ENCODE measurements at regions not wholly inside any gene's neighbourhood (a gene's known extent, or its start where the extent isn't known, plus 50 kb on each side); places are given as distances from the start of the nearest gene placed in this dataset.

DNA sequence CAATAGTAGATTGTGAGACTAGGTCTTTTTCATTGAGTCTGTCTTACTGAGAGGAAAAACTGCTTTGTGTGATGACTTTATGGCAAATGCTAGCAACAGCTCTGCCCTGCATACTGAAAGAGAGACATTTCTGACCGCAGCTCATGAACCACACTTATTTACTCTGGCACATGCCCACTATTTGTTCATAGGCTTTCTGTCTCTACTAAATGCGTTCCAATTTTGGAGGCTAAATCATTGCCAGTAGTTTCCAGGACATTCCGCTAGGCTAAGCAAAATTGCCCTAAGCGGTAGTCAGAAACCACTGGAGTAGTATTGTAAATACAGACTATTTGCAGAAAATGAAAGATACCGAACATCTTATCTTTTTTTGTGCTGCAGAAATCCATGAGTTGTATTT lies 55.6 kb upstream of the DLX6 start (continued):
- TF ChIP-seq ZNF362 (CRISPR knock-in tag; IDR thresholded peaks at IDR 0.05; ENCODE audit: borderline replicate concordance) (no peak), JARID2 (CRISPR knock-in tag; IDR thresholded peaks at IDR 0.05; ENCODE audit: insufficient replicate concordance) (no peak), DNMT3B (CRISPR knock-in tag; conservative IDR thresholded peaks at IDR 0.05) (no peak), EHMT2 (IDR thresholded peaks at IDR 0.05; ENCODE audit: borderline replicate concordance, low read depth, low read length) (no peak), FOXK1 (CRISPR knock-in tag; IDR thresholded peaks at IDR 0.05; ENCODE audit: borderline replicate concordance, low read depth) (no peak), ZNF720 (CRISPR knock-in tag; IDR thresholded peaks at IDR 0.05) (no peak), ZNF33A (CRISPR knock-in tag; IDR thresholded peaks at IDR 0.05; ENCODE audit: borderline replicate concordance) (no peak), IKZF5 (CRISPR knock-in tag; IDR thresholded peaks at IDR 0.05) (no peak), FOXA3 (CRISPR knock-in tag; IDR thresholded peaks at IDR 0.05) (peak; percentile 64), REXO4 (CRISPR knock-in tag; IDR thresholded peaks at IDR 0.05; ENCODE audit: borderline replicate concordance) (no peak), KLF11 (CRISPR knock-in tag; IDR thresholded peaks at IDR 0.05) (no peak), SAFB2 (CRISPR knock-in tag; IDR thresholded peaks at IDR 0.05; ENCODE audit: borderline replicate concordance, low read depth) (no peak), ZSCAN30 (CRISPR knock-in tag; IDR thresholded peaks at IDR 0.05) (no peak), CEBPZ (IDR thresholded peaks at IDR 0.05; ENCODE audit: low read length) (no peak), ARNTL (CRISPR knock-in tag; IDR thresholded peaks at IDR 0.05) (no peak)
- TF ChIP-seq, protein P1, sequence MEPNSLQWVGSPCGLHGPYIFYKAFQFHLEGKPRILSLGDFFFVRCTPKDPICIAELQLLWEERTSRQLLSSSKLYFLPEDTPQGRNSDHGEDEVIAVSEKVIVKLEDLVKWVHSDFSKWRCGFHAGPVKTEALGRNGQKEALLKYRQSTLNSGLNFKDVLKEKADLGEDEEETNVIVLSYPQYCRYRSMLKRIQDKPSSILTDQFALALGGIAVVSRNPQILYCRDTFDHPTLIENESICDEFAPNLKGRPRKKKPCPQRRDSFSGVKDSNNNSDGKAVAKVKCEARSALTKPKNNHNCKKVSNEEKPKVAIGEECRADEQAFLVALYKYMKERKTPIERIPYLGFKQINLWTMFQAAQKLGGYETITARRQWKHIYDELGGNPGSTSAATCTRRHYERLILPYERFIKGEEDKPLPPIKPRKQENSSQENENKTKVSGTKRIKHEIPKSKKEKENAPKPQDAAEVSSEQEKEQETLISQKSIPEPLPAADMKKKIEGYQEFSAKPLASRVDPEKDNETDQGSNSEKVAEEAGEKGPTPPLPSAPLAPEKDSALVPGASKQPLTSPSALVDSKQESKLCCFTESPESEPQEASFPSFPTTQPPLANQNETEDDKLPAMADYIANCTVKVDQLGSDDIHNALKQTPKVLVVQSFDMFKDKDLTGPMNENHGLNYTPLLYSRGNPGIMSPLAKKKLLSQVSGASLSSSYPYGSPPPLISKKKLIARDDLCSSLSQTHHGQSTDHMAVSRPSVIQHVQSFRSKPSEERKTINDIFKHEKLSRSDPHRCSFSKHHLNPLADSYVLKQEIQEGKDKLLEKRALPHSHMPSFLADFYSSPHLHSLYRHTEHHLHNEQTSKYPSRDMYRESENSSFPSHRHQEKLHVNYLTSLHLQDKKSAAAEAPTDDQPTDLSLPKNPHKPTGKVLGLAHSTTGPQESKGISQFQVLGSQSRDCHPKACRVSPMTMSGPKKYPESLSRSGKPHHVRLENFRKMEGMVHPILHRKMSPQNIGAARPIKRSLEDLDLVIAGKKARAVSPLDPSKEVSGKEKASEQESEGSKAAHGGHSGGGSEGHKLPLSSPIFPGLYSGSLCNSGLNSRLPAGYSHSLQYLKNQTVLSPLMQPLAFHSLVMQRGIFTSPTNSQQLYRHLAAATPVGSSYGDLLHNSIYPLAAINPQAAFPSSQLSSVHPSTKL (CRISPR knock-in tag; IDR thresholded peaks at IDR 0.05), result peak; percentile 38; the same call in 1 of the 2 replicates
- TF ChIP-seq, protein P2, sequence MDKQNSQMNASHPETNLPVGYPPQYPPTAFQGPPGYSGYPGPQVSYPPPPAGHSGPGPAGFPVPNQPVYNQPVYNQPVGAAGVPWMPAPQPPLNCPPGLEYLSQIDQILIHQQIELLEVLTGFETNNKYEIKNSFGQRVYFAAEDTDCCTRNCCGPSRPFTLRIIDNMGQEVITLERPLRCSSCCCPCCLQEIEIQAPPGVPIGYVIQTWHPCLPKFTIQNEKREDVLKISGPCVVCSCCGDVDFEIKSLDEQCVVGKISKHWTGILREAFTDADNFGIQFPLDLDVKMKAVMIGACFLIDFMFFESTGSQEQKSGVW (CRISPR knock-in tag; IDR thresholded peaks at IDR 0.05; ENCODE audit: borderline replicate concordance), result no peak
